NCI-H1930 (cell line): ENCODE measurements at regions not wholly inside any gene's neighbourhood (a gene's known extent, or its start where the extent isn't known, plus 50 kb on each side); places are given as distances from the start of the nearest gene placed in this dataset.
A peak's percentile ranks its signal among the peaks of the same experiment; 100 is the strongest.

Source experiments
- DNase-seq, 2 experiments: peaks; one replicate each; lab custom pipeline; 2025; lab: John Stamatoyannopoulos, UW

- no peak for DNase-seq
Measured at GRCh38 chr7:85655252-85655651, 468.4 kb upstream of the SEMA3D start.

GRCh38 chr7:85644272-85644671 is 457.4 kb upstream of the SEMA3D start:
- DNase-seq, result no peak

- DNase-seq, result no peak
Measured at GRCh38 chr7:85641331-85641730, 454.5 kb upstream of the SEMA3D start.

- no peak for DNase-seq
Measured at GRCh38 chr7:85638394-85638793, 451.5 kb upstream of the SEMA3D start.

GRCh38 chr7:85634951-85635350 is 448.1 kb upstream of the SEMA3D start:
- DNase-seq, result no peak

GRCh38 chr7:85630904-85631600 is 444.2 kb upstream of the SEMA3D start:
- DNase-seq, result peak in 1 of 2 experiments; percentile 15

GRCh38 chr7:85627791-85628586 is 441.1 kb upstream of the SEMA3D start:
- no peak for DNase-seq

- DNase-seq, result no peak
Measured at GRCh38 chr7:85622059-85622458, 435.2 kb upstream of the SEMA3D start.

GRCh38 chr7:85620936-85621685 is 434.3 kb upstream of the SEMA3D start:
- peak in 1 of 2 experiments; percentile 45 for DNase-seq

GRCh38 chr7:85619236-85619635 is 432.4 kb upstream of the SEMA3D start:
- DNase-seq, result no peak

- DNase-seq, result no peak
Measured at GRCh38 chr7:85614684-85615083, 427.8 kb upstream of the SEMA3D start.

- DNase-seq, result peak; percentile 90 to 93
Measured at GRCh38 chr7:85612514-85612913, 425.7 kb upstream of the SEMA3D start.

GRCh38 chr7:85608804-85609203 is 421.9 kb upstream of the SEMA3D start:
- DNase-seq, result no peak

GRCh38 chr7:85602196-85602595 is 415.3 kb upstream of the SEMA3D start:
- DNase-seq, result no peak

GRCh38 chr7:85600395-85600794 is 413.5 kb upstream of the SEMA3D start:
- no peak for DNase-seq

- peak; percentile 50 to 54 for DNase-seq
Measured at GRCh38 chr7:85596827-85597226, 410.0 kb upstream of the SEMA3D start.

GRCh38 chr7:85595750-85596178 is 408.9 kb upstream of the SEMA3D start:
- DNase-seq, result no peak

- no peak for DNase-seq
Measured at GRCh38 chr7:85593355-85593754, 406.5 kb upstream of the SEMA3D start.

GRCh38 chr7:85587785-85588184 is 400.9 kb upstream of the SEMA3D start:
- DNase-seq, result no peak

GRCh38 chr7:85586091-85586490 is 399.2 kb upstream of the SEMA3D start:
- DNase-seq, result no peak

- DNase-seq, result no peak
Measured at GRCh38 chr7:85583131-85583953, 396.5 kb upstream of the SEMA3D start.

GRCh38 chr7:85573844-85574243 is 387.0 kb upstream of the SEMA3D start:
- no peak for DNase-seq
